ENCODE measurements at regions not wholly inside any gene's neighbourhood (a gene's known extent, or its start where the extent isn't known, plus 50 kb on each side); places are given as distances from the start of the nearest gene placed in this dataset.

DNA sequence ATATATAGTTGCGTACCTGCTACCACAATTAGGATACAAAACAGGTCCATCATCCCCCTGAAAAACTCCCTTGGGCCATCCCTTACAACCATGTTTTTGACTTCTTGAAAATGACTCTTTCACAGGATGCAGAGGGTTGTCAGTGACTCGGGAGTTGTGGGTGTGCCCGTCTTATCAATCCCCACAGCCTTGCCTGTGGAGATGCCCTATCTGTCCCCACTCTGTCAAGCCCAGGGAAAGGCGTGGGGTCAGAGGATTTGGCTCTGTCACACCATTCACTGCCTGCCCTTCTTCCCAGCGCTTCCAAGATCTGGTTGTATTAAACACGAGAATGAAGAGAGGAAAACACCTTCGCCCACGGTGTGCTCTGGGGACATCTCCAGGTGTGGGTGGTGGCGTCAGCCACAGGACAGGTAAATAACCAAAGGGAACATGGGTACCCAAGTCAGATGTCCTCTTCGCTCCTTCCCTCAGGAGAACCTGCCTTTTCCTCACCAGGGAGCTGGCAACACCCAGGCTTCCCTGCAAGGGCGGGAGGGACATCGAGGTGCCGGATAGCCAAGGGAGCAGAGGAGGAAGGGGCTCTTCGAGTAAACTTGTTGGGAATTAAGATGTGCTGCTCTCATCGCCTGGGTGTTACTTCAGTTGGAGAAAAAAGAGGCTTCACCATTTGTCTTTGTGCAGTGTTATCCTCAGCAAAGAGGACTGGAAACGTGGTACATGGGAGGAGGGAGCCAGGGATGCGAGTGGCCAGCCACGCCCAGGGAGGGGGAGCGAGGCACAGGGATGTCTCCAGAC is 100.3 kb downstream of the B3GNT2 start:
- TF ChIP-seq ZBTB20 (tag by site-specific recombination; IDR thresholded peaks at IDR 0.05) (no peak), ZNF423 (tag by site-specific recombination; IDR thresholded peaks at IDR 0.05) (no peak), ZEB2 (tag by site-specific recombination; IDR thresholded peaks at IDR 0.05) (no peak), ZNF37A (tag by site-specific recombination; IDR thresholded peaks at IDR 0.05) (no peak)

Measured in HEK293 (cell line).